ENCODE measurements at regions not wholly inside any gene's neighbourhood (a gene's known extent, or its start where the extent isn't known, plus 50 kb on each side); places are given as distances from the start of the nearest gene placed in this dataset.

- no peak for DNase-seq (ENCODE audit: low read depth)
- no peak overlapping the region for H3K4me3 ChIP-seq (ENCODE audit: low read depth, low read length)
- TF ChIP-seq CTCF (IDR thresholded peaks at IDR 0.05; ENCODE audit: insufficient read depth, low read depth, low read length, missing control alignments): no peak
Measured at GRCh38 chr10:3233486-3233990, 61.0 kb upstream of the PITRM1 start.

- TF ChIP-seq CTCF (IDR thresholded peaks at IDR 0.05; ENCODE audit: insufficient read depth, low read depth, low read length, missing control alignments): no peak
- no peak overlapping the region for H3K4me3 ChIP-seq (ENCODE audit: low read depth, low read length)
- no peak for DNase-seq (ENCODE audit: low read depth)
Measured at GRCh38 chr10:3231951-3232730, 59.6 kb upstream of the PITRM1 start.

- TF ChIP-seq CTCF (IDR thresholded peaks at IDR 0.05; ENCODE audit: insufficient read depth, low read depth, low read length, missing control alignments): no peak
- H3K4me3 ChIP-seq (ENCODE audit: low read depth, low read length): no peak overlapping the region
- no peak for DNase-seq (ENCODE audit: low read depth)
Measured at GRCh38 chr10:3229815-3230214, 57.2 kb upstream of the PITRM1 start.

GRCh38 chr10:3228629-3228945 lies 56.0 kb upstream of the PITRM1 start:
- no peak overlapping the region for H3K4me3 ChIP-seq (ENCODE audit: low read depth, low read length)
- no peak for DNase-seq (ENCODE audit: low read depth)
- TF ChIP-seq CTCF (IDR thresholded peaks at IDR 0.05; ENCODE audit: insufficient read depth, low read depth, low read length, missing control alignments): no peak

- H3K4me3 ChIP-seq (ENCODE audit: low read depth, low read length): no peak overlapping the region
- no peak for TF ChIP-seq CTCF (IDR thresholded peaks at IDR 0.05; ENCODE audit: insufficient read depth, low read depth, low read length, missing control alignments)
- DNase-seq (ENCODE audit: low read depth): no peak
Measured at GRCh38 chr10:3226960-3227744, 54.6 kb upstream of the PITRM1 start.

- TF ChIP-seq CTCF (IDR thresholded peaks at IDR 0.05; ENCODE audit: insufficient read depth, low read depth, low read length, missing control alignments): no peak
- no peak overlapping the region for H3K4me3 ChIP-seq (ENCODE audit: low read depth, low read length)
- no peak for DNase-seq (ENCODE audit: low read depth)
Measured at GRCh38 chr10:3225561-3225960, 53.0 kb upstream of the PITRM1 start.
